ENCODE measurements at regions not wholly inside any gene's neighbourhood (a gene's known extent, or its start where the extent isn't known, plus 50 kb on each side); places are given as distances from the start of the nearest gene placed in this dataset.

DNA sequence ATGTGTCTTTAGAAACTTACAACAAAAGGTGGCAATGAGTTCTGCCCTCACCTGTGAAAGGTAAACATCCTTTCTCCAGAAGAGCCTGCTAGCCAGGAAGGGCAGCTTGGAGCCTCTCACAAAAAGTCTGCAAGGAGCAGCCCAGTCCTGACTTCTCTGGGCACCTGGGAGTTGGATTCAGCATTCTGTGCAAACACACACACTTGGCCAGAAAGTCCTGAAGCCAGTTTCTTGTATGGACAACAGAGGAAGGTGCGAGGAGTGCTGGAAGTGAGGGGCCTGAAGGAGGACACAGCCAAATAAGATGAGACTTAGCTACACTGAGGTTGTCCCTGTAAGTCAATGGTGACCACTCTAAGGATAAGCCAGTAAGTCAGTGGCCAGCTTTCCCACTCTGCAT, 52.4 kb upstream of the SLC1A4 start:
- TF ChIP-seq, protein P1, sequence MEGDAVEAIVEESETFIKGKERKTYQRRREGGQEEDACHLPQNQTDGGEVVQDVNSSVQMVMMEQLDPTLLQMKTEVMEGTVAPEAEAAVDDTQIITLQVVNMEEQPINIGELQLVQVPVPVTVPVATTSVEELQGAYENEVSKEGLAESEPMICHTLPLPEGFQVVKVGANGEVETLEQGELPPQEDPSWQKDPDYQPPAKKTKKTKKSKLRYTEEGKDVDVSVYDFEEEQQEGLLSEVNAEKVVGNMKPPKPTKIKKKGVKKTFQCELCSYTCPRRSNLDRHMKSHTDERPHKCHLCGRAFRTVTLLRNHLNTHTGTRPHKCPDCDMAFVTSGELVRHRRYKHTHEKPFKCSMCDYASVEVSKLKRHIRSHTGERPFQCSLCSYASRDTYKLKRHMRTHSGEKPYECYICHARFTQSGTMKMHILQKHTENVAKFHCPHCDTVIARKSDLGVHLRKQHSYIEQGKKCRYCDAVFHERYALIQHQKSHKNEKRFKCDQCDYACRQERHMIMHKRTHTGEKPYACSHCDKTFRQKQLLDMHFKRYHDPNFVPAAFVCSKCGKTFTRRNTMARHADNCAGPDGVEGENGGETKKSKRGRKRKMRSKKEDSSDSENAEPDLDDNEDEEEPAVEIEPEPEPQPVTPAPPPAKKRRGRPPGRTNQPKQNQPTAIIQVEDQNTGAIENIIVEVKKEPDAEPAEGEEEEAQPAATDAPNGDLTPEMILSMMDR (IDR thresholded peaks at IDR 0.05; ENCODE audit: low read depth, low read length), result no peak
- no peak for TF ChIP-seq POLR2A (IDR thresholded peaks at IDR 0.05; ENCODE audit: extremely low read depth, insufficient read length)
- TF ChIP-seq MYC (IDR thresholded peaks at IDR 0.05; ENCODE audit: low read depth, low read length), result no peak

Measured in NB4 (cell line).